ENCODE measurements at regions not wholly inside any gene's neighbourhood (a gene's known extent, or its start where the extent isn't known, plus 50 kb on each side); places are given as distances from the start of the nearest gene placed in this dataset.

DNA sequence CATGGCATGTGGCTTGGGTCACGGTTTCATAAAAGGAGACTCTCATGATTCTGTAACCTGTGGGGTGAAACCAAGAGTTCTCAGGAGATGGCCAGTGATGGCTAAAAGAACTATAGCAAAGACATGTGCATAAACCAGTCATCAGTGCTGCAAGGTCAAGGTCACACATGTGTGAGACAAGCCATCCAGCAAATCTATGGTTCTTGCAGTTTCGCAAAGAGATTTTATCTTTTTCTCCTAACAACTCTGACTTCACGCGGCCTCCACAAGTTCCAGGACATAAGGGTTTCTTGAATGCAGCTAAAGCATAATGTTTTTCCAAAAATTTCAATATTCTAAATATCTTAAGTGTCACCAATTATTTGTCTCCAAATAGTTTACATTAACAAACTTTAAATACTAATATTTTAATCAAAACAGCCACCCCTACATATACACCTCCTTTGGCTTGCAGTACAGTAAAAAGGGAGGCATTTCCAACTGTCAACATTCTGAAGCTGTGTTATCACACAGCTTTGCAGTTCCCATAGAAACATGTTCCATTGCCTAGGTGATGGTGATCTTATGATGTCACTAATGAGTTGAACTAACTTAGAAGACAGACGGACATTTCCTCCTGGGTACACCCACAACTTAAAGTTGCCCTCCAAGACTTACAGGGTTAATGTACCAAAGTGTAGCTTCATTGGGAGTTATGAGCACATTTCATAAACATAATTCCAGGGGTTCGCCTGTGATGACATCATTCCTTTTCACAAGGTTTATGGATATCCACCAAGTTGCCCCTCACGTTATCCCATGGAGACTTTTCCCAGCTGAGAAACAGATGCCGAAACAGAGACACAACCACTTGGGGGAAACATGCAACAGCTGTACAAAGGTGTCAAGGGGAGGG lies 250.9 kb upstream of the PDE10A start:
- DNase-seq (ENCODE audit: low spot score), result no peak

DNA sequence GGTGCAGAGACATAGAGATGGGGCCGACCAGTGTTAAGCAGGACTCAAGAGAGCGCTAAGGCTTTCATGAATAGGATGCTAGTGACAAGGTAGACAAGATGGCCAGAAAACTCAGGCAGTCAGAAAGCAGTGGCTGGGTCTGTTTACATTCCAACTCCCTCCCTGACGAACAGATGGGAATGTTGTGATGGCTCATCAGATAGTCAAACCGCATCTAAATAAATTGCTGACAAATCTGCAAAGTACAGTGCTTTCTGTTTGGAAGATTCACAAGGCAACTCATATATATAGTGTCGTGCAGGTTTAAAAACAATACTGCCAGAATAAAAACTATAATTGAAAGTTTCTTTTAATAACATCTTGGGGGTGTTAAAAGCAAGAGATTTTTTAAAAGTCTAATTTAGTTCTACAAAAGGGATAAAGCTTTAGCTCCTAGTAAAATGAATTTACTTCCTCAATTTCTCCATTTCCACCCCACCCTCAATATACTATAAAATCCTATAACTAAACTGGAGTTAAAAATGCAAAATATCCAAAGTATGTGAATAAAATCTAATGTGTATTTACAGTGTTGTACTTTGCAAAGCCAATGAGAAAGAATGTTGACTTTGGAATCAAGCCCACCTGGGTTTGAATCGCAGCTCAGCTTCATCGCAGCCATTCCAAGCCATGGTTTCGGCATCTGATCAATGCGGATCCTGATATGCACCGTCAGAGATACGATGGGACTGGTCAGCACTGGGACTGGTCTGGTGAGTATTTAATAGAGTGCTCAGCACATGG lies 247.3 kb upstream of the PDE10A start:
- no peak for DNase-seq (ENCODE audit: low spot score)

DNA sequence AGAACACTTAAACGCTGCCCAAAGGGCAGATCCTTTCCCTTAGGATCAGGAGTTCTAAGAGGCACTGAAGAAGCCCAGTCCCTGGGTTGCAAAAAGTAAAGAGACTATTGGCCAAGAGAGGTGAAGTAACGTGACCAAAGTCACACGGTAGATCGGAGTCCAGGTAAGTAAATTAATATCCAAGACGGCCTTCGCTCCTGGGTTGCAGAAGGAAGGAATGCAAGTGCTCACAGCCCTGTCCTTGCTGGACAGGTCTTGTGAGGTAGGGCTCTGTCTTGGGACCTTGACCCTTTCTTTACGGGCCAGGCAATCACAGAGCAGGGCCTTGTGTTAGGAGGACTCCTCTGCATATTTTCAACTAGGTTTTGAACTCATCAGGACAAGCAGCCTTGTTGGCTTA lies 243.7 kb upstream of the PDE10A start:
- DNase-seq (ENCODE audit: low spot score), result no peak

DNA sequence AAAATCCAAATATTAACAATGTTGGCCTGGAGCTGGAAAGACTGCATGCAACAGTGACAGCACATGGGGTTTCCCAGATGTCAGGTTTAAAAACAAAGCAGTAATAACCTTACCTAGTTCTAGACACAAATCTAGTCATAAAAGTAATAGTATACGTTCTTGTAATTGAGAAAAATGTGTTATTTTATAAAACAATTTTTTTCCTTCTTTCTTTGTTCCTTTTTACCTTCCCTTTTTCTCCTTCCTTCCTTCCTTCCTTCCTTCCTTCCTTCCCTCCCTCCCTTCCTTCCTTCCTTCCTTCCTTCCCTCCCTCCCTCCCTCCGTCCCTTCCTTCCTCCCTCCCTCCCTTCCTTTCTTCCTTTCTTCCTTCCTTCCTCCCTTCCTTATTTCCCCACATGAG lies 242.7 kb upstream of the PDE10A start:
- no peak for DNase-seq (ENCODE audit: low spot score)

DNA sequence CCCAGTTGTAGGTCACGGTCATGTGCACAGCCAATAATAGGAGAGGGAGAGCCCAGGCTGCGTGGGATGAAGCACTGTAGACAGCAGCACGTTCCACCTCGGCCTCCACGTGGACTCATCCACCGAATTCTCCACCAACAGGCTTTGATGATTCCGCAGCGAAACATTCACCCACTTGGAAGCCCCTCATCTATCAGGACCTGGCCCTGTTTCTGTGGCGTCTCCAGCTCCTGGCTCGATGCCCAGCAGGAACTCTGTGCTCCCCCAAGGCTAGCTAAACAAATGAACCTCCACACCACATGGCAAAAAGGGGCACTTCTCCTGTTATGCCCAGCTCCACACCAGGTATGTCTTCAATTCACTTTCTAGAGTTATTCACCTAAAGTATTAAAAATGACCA lies 237.9 kb upstream of the PDE10A start:
- no peak for DNase-seq (ENCODE audit: low spot score)

DNA sequence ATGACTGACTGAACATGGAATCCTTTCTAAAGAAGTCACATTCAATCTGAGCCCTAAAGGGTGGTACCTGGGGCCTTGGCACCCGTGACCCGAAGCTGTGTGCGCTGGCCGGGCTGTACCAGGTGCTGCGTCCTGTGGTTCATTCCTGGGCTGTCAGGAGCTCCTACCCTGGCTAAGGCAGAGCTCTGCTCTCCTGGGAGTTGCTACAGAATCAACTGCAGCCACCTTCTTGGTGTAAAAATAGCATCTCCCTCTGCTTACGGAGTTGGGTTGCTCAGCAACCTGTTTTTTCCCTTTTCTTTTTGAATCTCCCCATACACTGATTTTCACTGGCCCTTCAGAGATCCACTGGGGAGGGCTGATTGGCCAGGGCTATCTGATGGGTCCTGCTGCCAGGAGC lies 236.6 kb upstream of the PDE10A start:
- no peak for DNase-seq (ENCODE audit: low spot score)

DNA sequence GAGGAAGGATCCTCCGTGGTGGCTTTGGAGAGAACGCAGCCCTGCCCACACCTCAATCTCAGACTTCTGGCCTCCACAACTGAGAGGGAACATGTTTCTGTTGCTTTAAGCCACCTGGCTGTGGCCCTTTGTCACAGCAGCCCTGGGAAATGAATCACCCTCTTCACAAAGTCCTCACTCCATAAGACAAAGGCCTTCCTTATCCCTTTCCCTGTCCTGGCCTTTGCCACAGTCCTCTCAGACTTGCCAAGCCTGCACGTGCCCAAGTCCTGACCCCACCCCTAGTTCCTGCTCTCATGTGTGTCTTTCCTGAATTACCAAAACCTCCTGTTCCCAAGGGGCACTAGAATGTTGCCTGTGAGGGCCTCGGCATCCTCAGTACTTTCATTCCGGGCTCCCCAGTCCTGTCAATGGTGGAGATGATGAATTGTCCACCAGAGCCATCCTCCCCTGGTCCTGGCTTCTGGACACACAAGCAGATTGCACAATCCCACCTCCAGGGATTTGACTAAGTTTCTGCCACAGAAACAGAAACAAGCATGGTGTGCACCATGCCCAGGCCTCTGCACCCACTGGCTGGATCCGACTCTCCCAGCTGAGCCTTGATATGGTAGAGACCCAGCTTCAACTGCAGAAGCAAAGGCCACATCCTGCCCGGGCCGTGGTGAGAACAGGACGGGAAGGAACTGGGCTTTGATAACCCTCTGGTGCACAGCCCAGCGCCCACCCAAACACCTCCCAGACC lies 232.6 kb upstream of the PDE10A start:
- no peak for DNase-seq (ENCODE audit: low spot score)

DNA sequence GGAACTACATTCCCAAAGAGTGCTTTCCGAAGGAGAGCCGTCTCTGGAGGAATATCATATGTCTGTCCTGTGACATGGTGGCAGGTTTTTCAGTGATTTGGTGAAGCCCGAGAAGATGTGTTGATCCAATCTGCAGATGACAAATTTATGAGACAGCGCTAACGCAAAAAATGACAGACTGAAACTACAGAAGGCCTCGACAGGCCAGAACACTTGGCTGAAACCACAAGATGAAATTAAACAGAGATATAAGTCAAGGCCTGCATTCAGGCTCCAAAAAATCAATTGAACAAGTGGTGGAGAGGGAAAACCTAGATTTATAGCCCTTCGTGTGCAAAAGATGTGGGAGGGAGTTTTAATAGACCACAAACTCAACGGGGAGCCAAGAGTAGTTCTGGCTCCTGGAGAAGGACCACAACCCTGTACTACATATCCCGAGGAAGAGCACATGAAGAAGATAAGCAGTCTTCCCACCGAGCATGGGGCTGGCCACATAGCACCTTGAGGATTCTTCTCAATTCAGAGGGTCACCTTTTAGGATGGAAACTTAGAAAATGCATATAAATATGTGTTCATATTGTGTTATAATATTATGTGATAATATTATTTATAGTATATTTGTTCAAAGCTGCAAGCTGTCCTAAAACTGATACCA lies 231.3 kb upstream of the PDE10A start:
- DNase-seq (ENCODE audit: low spot score), result no peak

DNA sequence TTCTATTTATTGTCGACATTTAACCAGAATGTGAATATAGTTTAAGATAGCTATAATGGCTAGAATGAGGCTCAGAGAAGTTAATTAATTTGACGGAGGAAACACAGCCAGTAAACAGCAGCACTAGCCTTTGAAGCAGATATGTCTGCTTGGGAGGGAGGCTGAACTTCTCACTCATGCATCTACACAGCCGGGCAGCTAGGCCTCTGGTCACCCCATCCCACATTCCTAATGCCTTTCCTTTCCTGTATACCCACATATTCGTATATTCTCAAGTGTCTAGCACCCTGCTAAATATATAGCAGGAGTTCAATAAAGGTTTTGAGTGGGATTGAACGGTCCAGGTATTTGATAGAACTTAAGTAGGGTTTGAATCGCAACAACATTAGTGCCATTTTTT lies 230.4 kb upstream of the PDE10A start:
- DNase-seq (ENCODE audit: low spot score), result no peak

DNA sequence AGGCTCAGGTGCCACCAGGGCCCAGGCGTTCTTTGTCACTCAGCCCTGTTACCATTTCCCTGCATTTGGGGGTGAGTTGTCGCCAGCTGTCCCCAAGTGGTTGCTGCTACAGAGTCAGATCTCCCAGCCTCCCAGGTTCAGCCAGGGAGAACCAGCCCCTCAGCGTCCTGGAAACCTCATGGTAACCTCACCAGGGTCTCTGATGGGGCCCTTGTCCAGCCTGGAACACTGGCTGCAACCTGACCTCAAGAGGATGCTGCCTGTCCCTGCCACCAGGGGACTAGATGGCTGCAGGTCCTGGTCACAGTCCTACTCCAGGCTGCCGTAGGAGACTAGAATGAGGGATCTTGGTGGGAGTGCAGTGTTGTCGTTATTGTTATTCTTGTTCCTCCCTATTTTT lies 228.3 kb upstream of the PDE10A start:
- DNase-seq (ENCODE audit: low spot score), result no peak

DNA sequence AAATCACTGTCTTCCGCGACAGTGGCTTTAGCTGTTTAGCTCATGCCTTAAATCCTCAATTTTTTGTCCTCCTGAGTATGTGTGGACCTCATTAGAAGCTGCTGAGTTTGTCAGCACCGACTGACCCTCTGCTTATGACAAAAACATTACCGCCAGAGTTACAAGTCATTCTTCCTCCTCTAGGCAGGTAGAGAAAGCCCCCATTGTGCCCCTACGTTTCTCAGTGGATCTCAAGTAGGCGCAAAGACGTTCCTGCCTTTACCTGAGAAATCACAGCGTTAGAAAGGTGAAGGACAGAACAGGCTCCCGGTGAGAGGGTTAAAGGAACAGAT lies 227.3 kb upstream of the PDE10A start:
- DNase-seq (ENCODE audit: low spot score), result no peak

DNA sequence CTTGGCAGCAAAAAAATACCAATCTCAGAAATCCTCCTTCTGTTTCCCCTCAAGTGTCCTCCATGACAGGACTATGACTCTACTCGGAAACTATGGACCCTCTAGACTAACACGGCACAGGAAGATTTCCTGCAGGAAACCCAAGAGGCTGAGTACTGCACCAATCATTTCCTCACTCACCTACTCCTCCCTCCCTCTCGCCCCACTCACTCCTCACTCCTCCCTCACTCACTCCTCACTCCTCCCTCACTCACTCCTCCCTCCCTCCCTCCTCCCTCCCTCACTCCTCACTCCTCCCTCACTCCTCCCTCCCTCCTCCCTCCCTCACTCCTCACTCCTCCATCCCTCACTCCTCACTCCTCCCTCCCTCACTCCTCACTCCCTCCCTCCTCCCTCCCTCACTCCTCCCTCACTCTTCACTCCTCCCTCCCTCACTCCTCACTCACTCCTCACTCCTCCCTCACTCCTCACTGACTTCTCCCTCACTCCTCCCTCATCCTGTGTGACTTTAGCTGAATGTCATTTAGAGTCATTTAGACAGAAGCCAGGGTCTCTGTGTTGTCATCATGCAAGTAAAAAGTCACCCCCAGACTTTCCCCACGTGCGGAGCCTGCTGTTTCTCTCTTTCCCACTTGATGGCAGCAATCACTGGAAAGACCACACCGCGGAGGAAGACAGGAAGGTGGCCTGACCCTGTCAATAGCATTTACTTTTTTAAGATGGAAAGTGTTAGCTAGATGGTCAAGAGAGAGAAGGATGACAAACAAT lies 226.8 kb upstream of the PDE10A start:
- peak; percentile 17 for DNase-seq (ENCODE audit: low spot score)

DNA sequence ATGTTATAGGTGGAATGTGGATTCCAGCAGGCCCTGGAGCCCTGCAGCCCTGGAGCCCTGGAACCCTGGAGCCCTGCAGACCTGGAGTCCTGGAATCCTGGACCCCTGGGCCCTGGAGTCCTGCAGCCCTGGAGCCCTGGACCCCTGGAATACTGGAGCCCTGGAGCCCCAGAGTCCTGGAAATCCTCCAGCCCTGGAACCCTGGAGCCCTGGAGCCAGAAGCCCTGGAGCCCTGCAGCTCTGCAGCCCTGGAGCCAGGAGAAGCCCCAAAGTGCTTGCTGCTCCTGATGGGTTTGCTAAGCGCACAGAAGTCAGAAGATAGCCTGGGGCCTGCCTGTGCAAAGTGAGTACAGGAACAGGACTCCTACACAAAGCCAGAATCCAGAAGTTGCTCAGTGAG lies 223.1 kb upstream of the PDE10A start:
- no peak for DNase-seq (ENCODE audit: low spot score)

DNA sequence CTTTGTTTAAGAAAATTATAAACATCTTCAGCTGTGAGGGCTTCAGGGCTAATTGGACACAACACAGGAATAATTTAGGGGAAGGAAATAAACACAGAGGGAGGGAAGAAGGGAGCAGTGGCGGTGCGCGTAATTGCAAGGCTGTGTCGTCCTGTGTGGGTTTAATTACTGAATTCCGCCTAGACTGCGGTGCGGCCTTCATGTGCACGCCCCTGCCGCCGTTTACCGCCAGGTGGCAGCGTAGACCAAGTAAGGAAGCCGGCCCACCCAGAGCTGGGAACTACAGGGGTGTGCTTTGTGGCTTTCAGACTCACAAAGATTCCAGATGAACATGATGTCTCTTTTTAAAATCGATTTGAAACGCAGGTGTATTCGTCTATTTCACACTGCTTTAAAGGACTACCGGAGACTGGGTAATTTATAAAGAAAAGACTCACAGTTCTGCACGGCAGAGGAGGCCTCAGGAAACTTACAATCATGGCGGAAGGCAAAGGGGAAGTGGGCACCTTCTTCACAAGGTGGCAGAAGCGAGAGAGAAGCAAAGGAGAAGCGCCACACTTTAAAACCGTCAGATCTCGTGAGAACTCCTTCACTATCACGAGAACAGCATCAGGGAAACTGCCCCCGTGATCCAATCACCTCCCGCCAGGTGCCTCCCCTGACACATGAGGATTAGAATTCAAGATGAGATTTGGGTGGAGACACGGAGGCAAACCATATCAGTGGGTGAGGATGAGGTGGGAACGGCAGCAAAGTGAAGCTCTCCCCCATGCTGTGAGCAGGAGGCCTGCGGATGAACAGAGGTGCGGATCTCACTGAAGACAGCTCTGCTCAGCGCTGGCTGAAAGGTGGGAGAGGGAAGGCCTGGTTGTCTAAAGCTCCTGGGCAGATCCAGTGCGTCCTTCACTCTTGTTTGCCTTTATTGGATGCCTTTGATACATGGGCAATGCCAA lies 222.0 kb upstream of the PDE10A start:
- DNase-seq (ENCODE audit: low spot score), result peak; percentile 46

DNA sequence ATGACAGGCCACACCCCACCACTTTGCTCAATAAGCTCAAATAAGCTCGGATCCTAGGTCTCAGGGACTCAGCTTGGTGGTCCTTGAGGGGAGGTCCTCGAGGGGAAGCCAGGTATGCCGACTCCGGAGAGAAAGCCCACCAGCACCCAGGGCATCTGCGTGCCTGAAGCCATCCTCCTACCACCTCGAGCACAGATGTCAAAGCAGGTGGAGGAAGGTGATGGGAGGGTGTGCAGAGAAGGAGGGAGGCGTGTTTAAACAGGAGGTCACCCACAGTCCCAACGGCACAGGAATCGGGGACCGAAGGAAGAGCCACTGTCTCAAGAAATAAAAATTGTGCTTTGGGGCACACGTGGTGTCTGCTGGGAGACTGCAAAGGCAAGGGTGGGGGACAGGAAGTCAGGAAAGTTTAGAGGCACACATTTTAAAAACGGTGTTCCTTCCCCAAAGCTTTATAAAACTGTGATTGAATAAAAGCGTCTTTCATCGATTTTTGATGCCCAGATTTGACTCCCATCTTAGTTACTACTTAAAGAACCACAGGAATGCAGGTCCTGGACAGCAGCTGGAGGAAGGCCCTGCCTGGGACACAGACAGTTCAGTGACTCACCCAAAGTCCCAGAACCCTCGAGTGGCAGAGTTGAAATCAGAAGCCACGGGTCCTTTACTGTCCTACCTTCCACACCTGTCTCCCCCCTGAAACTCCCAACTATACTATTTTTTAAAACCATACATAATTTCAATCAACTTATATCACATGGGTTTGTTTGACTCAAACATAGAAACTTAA lies 221.0 kb upstream of the PDE10A start:
- DNase-seq (ENCODE audit: low spot score), result no peak

DNA sequence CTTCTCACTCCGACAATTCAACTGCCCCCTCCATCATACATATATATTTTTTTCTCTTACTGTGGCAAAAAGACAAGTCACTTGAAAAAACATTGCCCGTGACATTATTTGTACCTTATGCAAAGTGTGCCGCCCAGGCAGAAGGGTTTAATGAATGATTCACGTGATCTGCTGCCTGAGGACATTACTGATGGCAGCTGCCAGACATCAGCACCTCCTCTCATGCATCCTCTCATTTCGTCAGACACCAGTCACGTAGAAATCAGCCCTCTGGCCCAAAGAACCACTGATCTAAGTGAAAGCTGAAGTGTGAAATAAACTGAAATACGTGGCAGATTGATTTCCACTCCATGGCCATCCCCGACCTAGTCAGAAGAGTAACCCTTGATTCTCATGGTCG lies 218.8 kb upstream of the PDE10A start:
- DNase-seq (ENCODE audit: low spot score), result no peak

DNA sequence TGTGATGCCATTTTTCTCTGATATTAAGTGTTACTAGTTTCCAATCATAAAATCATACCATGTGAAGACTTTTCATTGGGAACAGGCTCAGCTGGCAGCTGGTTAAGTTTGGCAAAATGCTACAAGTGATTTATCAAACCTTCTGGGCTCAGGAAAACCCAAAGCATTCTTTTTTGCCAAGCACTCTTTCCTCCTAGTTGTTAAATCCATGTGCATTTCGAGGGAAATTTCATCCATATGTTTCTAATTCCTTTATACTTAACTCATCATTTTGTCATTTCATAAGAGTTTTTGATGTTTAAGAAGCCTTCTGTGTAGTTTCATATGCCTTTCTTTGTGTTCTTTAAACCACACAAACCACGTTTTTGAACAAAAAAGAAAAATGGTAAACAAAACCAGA lies 217.6 kb upstream of the PDE10A start:
- DNase-seq (ENCODE audit: low spot score), result no peak

DNA sequence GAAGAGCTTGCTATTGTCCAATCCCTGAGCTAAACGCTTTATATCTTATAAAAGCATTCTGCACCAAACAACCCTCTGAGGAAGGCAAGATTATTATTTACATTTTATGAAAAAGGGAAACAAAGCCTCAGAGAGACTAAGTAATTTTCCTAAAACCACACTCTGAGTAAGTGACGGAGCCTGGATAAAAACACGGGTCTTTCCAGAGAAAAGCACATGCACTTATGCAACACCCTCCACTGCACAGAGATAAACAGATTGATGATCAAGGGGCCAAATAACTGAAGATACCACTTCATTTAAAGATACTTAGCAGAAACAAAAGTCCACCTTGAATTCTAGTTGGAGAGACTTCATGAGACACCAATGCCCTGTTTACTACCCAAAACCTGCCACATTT lies 214.7 kb upstream of the PDE10A start:
- DNase-seq (ENCODE audit: low spot score), result no peak

DNA sequence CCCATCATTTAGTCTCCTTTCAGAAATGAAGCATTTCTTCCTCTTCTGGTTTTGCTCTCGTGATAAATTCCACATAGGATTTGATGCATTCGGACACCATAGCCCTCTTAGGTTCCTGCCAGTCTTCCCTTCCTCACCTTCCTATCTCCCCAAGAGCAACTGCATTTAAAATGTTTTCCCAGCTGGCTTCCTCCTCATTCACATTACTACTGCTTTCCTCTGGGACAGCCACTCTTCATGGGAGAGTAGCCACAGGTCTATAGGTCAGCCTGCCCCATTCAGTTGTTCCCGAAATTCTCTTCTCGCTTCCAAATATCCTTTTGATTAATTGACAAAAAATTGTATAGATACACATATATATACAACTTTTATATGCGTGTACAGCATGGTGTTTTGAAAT lies 214.2 kb upstream of the PDE10A start:
- no peak for DNase-seq (ENCODE audit: low spot score)

DNA sequence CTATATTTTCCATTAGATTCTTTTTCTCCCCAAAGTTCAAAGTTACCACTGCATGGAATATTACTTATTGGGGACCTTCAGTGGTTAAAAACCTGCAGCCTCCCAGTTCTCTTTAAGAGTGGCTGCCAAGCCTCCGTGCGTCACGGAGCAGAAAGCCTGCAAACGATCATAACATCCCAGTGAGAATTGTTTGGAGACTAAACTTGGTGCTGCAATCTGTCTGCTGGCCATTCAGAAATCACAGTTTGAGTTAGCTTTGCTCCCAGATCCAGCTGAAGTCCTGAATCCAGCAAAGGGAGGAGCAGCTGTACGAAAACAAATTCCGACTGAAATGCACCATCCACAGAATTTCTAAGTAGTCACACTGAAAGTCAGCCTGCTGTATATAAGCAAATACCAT lies 213.5 kb upstream of the PDE10A start:
- DNase-seq (ENCODE audit: low spot score), result peak; percentile 17

Measured in pons (tissue), 1 donor.